HepG2 (cell line): ENCODE measurements at regions not wholly inside any gene's neighbourhood (a gene's known extent, or its start where the extent isn't known, plus 50 kb on each side); places are given as distances from the start of the nearest gene placed in this dataset.

Experiments
- HOXA5 ChIP-seq: sonication (generic); formaldehyde crosslinking; IDR thresholded peaks from 2 replicates; pipeline ENCODE4 v1.4.0; 2020; ENCODE audit warnings: missing genetic modification reagents
- NBN ChIP-seq: fragments of 450-650 bp; conservative IDR thresholded peaks from 2 replicates; pipeline ENCODE4 v1.6.1; 2017
- NFIC ChIP-seq: IDR thresholded peaks from 2 replicates; pipeline ENCODE4 v1.6.1; 2012; ENCODE audit warnings: mild to moderate bottlenecking, low read length, inconsistent platforms
- PAX8 ChIP-seq: sonication (generic); formaldehyde crosslinking; IDR thresholded peaks from 2 replicates; pipeline ENCODE4 v1.8.0; 2022; ENCODE audit warnings: mild to moderate bottlenecking, missing genetic modification reagents, borderline replicate concordance
- POLR2AphosphoS5 ChIP-seq: IDR thresholded peaks from 2 replicates; pipeline ENCODE4 v1.6.1; 2012; ENCODE audit warnings: low read depth, low read length
- TEAD2 ChIP-seq: sonication (generic); formaldehyde crosslinking; IDR thresholded peaks from 2 replicates; pipeline ENCODE4 v1.9.0; 2021; ENCODE audit warnings: missing genetic modification reagents
- TIGD3 ChIP-seq: sonication (generic); formaldehyde crosslinking; IDR thresholded peaks from 2 replicates; pipeline ENCODE4 v1.5.1; 2020; ENCODE audit warnings: mild to moderate bottlenecking, missing genetic modification reagents, borderline replicate concordance
- USF2 ChIP-seq, 2 experiments: sonication (generic) in 1 of 2; formaldehyde crosslinking in 1 of 2; IDR thresholded peaks; 2 replicates each; pipeline versions ENCODE4 v1.5.1 to v1.6.1; 2011 to 2020; ENCODE audit warnings: borderline replicate concordance in 1 of 2, low read depth in 1 of 2, low read length in 1 of 2, mild to moderate bottlenecking in 1 of 2, missing genetic modification reagents in 1 of 2, moderate library complexity in 1 of 2
- YY1 ChIP-seq: IDR thresholded peaks from 2 replicates; pipeline ENCODE4 v1.6.1; 2011; ENCODE audit warnings: low read length, low read depth, moderate library complexity, mild to moderate bottlenecking; ENCODE audit not compliant: insufficient read depth, insufficient replicate concordance
- ZFP36L1 ChIP-seq: sonication (generic); formaldehyde crosslinking; IDR thresholded peaks from 2 replicates; pipeline ENCODE4 v1.8.0; 2022; ENCODE audit warnings: mild to moderate bottlenecking, missing genetic modification reagents, moderate library complexity
- TF ChIP-seq, protein P1 (sequence below): sonication (generic); formaldehyde crosslinking; IDR thresholded peaks from 2 replicates; pipeline ENCODE4 v1.5.0; 2020; ENCODE audit warnings: mild to moderate bottlenecking, missing genetic modification reagents, moderate library complexity

GRCh38 chr18:75124991-75125381 lies 84.0 kb downstream of the PTGR3 start:
- TF ChIP-seq USF2 (IDR thresholded peaks at IDR 0.05; ENCODE audit: low read depth, low read length) (no peak), USF2 (CRISPR knock-in tag; IDR thresholded peaks at IDR 0.05; ENCODE audit: borderline replicate concordance) (no peak), YY1 (no peak), NFIC (no peak), POLR2AphosphoS5 (no peak), ZFP36L1 (CRISPR knock-in tag) (no peak), TEAD2 (CRISPR knock-in tag) (no peak), TIGD3 (CRISPR knock-in tag) (no peak), NBN (no peak), HOXA5 (CRISPR knock-in tag) (no peak), PAX8 (CRISPR knock-in tag) (no peak)
- TF ChIP-seq, protein P1, sequence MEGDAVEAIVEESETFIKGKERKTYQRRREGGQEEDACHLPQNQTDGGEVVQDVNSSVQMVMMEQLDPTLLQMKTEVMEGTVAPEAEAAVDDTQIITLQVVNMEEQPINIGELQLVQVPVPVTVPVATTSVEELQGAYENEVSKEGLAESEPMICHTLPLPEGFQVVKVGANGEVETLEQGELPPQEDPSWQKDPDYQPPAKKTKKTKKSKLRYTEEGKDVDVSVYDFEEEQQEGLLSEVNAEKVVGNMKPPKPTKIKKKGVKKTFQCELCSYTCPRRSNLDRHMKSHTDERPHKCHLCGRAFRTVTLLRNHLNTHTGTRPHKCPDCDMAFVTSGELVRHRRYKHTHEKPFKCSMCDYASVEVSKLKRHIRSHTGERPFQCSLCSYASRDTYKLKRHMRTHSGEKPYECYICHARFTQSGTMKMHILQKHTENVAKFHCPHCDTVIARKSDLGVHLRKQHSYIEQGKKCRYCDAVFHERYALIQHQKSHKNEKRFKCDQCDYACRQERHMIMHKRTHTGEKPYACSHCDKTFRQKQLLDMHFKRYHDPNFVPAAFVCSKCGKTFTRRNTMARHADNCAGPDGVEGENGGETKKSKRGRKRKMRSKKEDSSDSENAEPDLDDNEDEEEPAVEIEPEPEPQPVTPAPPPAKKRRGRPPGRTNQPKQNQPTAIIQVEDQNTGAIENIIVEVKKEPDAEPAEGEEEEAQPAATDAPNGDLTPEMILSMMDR (CRISPR knock-in tag): no peak
